ENCODE measurements at regions not wholly inside any gene's neighbourhood (a gene's known extent, or its start where the extent isn't known, plus 50 kb on each side); places are given as distances from the start of the nearest gene placed in this dataset.
"Not testable (repeated sequence)": the region's sequence is repeated elsewhere in the genome, so short reads cannot be mapped to it uniquely, and the experiment has no call there.

DNA sequence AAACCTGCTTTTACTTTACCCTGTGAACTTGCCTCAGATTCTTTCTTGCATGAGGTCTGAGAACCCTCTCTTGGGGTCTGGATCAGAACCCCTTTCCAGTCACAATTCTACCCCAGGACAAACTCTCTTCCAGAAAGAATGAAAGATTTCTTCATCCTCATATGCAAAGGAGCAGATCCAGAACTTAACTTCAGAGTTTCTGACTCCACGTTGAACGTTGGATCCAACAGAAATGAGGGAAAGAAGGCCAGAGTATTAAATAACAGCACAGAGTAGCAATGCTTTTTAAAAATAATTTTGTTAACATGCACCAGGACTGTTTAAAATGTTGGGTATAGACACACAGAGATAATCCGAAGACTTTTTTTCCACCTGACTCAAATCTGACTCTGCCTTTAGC is 632.9 kb upstream of the AUTS2 start:
- no peak overlapping the region for H3K4me3 ChIP-seq (ENCODE audit: low read depth, low read length)
- TF ChIP-seq, protein P1, sequence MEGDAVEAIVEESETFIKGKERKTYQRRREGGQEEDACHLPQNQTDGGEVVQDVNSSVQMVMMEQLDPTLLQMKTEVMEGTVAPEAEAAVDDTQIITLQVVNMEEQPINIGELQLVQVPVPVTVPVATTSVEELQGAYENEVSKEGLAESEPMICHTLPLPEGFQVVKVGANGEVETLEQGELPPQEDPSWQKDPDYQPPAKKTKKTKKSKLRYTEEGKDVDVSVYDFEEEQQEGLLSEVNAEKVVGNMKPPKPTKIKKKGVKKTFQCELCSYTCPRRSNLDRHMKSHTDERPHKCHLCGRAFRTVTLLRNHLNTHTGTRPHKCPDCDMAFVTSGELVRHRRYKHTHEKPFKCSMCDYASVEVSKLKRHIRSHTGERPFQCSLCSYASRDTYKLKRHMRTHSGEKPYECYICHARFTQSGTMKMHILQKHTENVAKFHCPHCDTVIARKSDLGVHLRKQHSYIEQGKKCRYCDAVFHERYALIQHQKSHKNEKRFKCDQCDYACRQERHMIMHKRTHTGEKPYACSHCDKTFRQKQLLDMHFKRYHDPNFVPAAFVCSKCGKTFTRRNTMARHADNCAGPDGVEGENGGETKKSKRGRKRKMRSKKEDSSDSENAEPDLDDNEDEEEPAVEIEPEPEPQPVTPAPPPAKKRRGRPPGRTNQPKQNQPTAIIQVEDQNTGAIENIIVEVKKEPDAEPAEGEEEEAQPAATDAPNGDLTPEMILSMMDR (IDR thresholded peaks at IDR 0.05; ENCODE audit: low read depth, low read length), result no peak

- no peak overlapping the region for H3K4me3 ChIP-seq (ENCODE audit: low read depth, low read length)
- TF ChIP-seq, protein P1 (IDR thresholded peaks at IDR 0.05; ENCODE audit: low read depth, low read length), result no peak
Observed at GRCh38 chr7:68967598-68967997, 630.7 kb upstream of the AUTS2 start.

DNA sequence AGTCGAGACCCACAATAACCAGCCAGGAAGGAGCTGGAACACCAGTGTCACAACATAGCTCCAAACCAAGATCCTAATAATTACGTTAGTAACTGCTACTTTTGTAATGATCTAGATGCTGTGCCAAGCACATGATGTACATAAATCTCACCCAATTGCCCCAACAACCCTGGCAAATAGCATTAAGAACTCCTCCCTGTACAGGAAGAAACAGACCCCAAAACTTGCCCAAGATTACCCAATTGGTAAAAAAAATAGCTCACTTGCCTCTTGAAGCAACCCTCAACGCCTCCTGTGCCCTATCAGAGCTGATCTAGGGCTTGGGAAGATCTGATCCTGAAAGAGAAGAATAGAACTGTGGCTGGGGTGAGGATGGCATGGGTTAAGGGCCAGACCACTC is 628.7 kb upstream of the AUTS2 start:
- TF ChIP-seq, protein P1 (IDR thresholded peaks at IDR 0.05; ENCODE audit: low read depth, low read length), result no peak
- H3K4me3 ChIP-seq (ENCODE audit: low read depth, low read length), result no peak overlapping the region

DNA sequence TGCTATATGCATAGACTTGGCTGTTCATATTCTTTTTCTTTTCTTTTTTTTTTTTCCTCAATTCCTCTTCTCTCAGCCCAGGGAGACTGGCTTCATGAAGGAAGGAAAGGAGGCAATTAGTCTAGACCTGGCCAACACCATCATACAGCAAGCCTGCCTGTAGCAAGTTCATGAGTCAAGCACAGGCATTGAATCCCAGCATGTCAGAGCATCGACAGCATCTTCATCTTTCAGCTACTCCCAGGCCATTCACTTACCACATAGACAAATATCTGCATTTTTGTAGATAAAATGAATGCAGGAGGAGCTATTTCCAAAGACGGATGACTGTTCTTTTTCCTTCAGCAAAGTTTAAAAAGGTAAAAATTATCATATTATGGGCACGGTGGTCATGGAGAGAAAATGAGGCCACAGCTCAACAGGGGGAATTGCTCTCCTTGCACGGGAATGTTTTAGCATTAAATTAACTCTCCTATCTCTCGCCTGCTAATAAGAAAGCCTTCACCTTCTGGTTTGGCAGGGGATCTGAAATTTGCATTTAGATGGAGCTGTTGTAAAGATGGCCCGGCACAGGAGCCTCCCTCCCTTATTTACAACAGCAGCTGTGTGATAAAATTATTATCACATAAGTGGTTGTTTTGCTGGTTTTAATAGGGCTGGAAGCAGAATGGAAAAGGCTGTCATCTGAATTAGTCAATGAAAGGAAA is 626.5 kb upstream of the AUTS2 start:
- H3K4me3 ChIP-seq (ENCODE audit: low read depth, low read length), result no peak overlapping the region
- TF ChIP-seq, protein P1 (IDR thresholded peaks at IDR 0.05; ENCODE audit: low read depth, low read length), result no peak

- TF ChIP-seq, protein P1 (IDR thresholded peaks at IDR 0.05; ENCODE audit: low read depth, low read length), result no peak
- H3K4me3 ChIP-seq (ENCODE audit: low read depth, low read length), result no peak overlapping the region
Observed at GRCh38 chr7:68977385-68978055, 620.8 kb upstream of the AUTS2 start.

DNA sequence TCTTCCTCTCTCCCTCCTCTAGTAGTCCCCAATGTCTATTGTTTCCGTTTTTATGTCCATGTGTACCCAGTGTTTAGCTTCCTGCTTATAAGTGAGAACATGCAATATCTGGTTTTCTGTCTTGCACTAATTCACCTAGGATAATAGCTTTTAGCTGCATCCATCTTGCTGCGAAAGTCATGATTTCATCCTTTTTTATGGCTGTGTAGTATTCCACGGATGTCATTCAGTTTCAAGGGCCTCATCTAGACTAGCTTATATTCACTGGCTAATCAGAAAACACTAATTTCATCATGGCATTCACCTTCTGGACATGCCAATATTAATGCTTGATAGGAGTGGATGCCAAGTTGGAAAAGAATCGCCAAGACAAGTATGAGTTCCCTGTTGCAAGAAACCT is 619.6 kb upstream of the AUTS2 start:
- H3K4me3 ChIP-seq (ENCODE audit: low read depth, low read length), result no peak overlapping the region
- TF ChIP-seq, protein P1 (IDR thresholded peaks at IDR 0.05; ENCODE audit: low read depth, low read length), result no peak

DNA sequence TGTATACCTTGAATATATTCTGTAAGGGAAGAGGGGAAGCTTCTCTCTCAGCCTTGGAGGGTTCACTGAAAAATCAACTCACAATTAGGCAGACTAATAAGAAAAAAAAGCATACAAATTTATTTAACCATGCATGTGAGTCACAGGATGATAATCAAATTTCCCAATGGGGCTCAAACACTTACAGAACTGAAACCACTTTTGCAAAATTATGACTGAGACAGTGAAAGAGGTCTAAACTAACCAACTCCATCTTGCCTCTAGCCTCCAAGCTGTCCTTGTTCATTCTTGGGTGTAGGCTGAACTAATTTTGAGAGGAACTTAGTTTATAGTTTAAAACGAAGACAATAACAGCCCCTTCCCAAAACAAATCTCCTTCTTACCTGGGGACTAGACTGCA is 618.3 kb upstream of the AUTS2 start:
- no peak overlapping the region for H3K4me3 ChIP-seq (ENCODE audit: low read depth, low read length)
- TF ChIP-seq, protein P1 (IDR thresholded peaks at IDR 0.05; ENCODE audit: low read depth, low read length), result no peak

DNA sequence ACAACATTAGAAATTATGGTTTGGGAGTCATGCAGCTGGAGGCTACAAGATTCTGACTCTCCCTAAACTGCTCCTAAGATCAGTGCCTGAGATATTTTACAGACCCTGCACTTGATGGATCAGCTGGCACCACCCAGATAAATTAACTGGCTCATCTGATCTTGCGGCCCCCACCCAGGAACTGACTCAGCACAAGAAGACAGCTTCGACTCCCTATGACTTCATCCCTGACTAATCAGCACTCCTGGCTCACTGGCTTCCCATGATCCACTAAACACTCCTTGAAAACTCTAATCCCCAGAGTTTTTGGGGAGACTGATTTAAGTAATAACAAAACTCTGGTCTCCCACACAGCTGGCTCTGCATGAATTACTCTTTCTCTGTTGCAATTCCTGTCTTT is 617.8 kb upstream of the AUTS2 start:
- H3K4me3 ChIP-seq (ENCODE audit: low read depth, low read length), result not testable (repeated sequence)
